Erythroblast (primary cell): ENCODE measurements at regions not wholly inside any gene's neighbourhood (a gene's known extent, or its start where the extent isn't known, plus 50 kb on each side); places are given as distances from the start of the nearest gene placed in this dataset.

Source experiments
- GATA1 ChIP-seq: IDR thresholded peaks from 2 replicates; pipeline ENCODE4 v1.6.1; 2011; ENCODE audit warnings: low read depth, mild to moderate bottlenecking, control low read depth, low read length, moderate library complexity
- POLR2A ChIP-seq: IDR thresholded peaks from 2 replicates; pipeline ENCODE4 v1.6.1; 2011; ENCODE audit warnings: mild to moderate bottlenecking, low read length

DNA sequence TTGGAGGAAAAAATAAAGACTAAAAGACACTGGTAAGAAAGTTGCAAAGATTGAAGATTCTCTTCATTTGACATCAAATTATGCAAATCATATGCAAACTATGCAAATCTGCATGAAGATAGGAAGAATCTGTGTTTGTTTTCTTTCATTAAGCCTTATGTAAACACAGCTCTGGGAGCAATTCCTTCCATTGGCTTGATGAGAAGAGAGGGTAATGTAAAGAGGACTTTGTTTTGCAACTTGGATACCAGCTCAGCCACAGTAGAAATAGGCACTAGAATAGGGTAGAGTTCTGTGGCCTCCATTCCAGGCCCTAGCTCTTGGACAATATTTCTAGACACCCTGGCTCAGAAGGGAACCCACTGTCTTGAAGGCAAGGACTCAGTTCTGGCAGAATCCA lies 388.4 kb upstream of the RASGEF1B start:
- TF ChIP-seq POLR2A: no peak
- TF ChIP-seq GATA1: no peak
